Ammon's horn (tissue), 1 donor: ENCODE measurements at regions not wholly inside any gene's neighbourhood (a gene's known extent, or its start where the extent isn't known, plus 50 kb on each side); places are given as distances from the start of the nearest gene placed in this dataset.

Experiments used
- DNase-seq: peaks from one replicate; pipeline ENCODE4 v3.0.0-alpha.2; 2016; ENCODE audit warnings: low spot score

DNA sequence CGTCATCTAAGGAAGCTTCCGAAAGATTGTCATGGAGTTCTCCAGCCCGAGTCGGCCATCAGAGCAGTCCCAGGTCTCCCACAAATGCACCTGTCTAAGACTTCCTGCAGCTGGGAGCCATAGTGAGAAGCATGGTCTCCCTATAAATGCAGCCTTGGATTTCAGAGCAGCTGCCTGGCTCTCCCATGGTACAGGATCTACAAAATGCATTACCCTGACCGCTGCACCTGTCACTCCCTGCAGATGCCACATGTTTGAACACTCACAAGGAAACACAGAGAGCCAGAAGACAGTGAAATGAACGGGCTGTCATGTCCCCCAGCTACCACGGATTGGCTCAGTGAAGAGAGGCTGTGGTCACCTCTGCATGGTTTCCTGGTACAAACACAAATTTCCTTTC is 702.7 kb downstream of the MED13L start:
- DNase-seq, result no peak

GRCh38 chr12:115572440-115572839 is 705.1 kb downstream of the MED13L start:
- DNase-seq, result peak; percentile 41

- DNase-seq, result no peak
These were observed 706.0 kb downstream of the MED13L start for GRCh38 chr12:115571446-115571845.

- DNase-seq, result no peak
These were observed 706.5 kb downstream of the MED13L start for GRCh38 chr12:115571027-115571426.

- no peak for DNase-seq
These were observed 707.3 kb downstream of the MED13L start for GRCh38 chr12:115570069-115570777.

- DNase-seq, result peak; percentile 67
These were observed 708.0 kb downstream of the MED13L start for GRCh38 chr12:115569345-115570068.

GRCh38 chr12:115558281-115558680 is 719.2 kb downstream of the MED13L start:
- no peak for DNase-seq

- DNase-seq, result no peak
These were observed 723.9 kb downstream of the MED13L start for GRCh38 chr12:115553622-115554021.

DNA sequence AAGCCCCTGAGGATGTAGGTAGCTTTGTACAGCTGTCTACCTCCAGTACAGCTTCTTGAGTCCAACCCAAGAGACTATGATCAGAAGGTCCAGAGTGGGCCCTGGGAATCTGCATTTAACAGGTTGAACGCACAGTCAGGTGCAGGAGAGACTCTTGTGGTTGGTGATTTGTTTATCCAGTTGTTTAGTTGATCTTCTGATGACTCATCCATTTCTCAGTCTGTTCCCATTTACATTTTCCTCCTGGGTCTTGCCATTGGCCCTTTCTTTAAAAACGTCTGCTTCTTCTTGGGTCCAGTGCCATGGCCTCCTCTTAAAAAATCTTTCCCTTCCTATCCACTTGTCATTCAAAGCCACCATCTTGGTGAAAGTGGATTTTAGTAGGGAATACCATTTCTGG is 734.2 kb downstream of the MED13L start:
- DNase-seq, result no peak

GRCh38 chr12:115542656-115543055 is 734.8 kb downstream of the MED13L start:
- DNase-seq, result no peak

GRCh38 chr12:115541891-115542421 is 735.5 kb downstream of the MED13L start:
- DNase-seq, result no peak

DNA sequence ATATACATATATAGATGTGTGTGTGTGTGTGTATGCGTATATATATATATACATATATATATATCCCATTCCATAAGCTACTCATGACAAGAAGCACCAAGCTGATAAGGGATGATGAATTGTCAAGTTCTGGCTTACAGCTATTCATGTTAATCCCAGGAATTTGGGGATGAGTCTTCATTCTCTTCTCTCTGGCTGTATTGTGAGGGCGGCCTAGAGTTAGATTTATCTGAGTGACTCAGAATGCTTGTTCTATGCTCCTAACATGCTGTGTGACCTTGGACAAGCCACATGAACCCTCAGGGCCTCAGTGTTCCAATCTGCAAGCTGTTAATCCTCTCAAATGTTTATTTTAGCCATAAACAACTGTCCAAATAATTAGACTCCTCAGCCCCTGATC is 749.0 kb downstream of the MED13L start:
- DNase-seq, result no peak

GRCh38 chr12:115521771-115522409 is 755.6 kb downstream of the MED13L start:
- no peak for DNase-seq

GRCh38 chr12:115519887-115520286 is 757.6 kb downstream of the MED13L start:
- DNase-seq, result no peak

DNA sequence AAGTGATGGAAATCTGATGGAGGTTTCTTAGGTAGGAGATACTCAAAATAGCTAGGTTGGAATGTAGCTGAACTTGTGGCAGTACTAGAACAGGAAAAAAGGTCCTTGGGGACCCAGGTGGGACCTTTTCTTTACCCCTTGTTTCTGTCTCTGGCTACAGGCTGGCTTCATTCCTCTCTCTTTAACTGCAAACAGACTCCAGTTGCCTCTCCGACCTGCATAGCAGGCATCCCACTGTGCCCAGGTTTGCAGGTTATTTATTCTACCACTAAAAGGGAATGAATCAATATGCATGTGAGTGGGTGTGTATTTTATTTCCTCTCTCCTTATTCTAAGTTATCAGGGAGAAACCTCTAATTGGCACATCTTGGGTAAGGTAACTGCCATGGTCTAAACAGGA is 758.1 kb downstream of the MED13L start:
- DNase-seq, result no peak

DNA sequence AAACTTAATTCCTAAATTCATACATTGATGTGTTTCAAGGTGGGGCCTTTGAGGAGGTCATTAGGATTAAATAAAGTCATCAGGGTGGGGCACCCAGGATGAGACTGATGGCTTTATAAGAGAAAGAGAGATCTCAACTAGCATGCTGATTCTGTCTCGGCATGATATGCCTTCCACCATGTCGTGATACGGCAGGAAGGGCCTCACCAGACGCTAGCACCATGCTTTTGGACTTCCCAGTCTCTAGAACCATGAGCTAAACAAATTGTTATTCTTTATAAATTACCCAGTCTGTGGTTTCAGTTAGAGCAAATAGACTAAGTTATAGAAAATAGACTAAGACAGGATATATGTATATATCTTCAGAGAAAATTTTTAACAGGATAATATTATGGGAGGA is 759.6 kb downstream of the MED13L start:
- DNase-seq, result no peak

DNA sequence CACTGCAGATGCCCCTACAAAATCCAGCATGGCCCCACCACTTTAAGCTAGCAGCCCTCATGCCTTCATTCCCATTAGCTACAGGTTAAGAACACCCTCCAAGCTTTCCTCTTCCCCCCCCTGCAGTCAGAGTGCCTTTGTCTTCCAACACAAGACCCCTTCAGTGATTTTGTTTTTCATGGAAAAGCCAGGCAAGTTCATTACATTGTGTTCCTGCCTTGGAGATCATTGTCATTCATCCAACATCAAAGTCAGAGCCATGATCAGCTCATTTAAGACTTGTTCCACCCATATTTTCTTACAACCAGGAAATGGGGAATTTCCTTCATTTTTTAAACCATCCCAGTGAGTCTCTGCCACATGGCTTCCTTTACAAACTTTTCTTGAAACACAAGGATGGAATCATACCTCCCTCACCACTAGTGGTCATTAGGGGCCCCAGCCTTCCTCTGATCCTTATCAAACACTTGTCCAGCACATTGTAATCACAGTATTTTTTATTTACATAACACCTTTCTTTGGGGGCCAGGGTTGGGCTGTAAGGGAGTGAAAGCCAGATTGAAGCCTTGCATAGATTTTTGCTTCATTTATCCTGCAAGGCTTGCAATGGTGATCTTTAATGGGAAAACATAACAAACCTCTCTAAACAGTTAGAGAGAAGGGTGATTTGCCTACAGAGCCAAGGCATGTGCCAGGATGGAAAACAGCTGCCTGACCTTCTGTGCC is 765.3 kb downstream of the MED13L start:
- DNase-seq, result no peak

DNA sequence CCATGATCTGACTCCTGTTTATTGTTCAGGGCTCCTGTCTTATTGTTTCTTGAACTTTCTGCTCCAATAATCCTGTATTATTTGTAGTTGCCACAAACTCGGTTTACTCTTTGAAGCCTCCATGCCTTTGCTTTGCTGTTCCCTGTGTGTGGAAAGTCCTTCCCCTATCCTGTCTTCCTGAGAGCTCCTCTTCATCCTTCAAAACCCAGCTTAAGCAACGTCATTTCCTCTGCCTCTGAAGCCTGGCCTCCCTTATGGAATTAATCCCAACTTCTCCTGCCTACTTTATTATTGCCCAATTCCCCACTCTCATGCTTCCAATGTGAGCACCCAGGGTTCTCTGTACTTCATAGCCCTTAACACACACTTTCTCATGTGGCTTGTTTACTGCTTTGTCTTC is 766.2 kb downstream of the MED13L start:
- DNase-seq, result no peak

GRCh38 chr12:115508990-115509389 is 768.5 kb downstream of the MED13L start:
- no peak for DNase-seq

GRCh38 chr12:115507951-115508722 is 769.4 kb downstream of the MED13L start:
- peak; percentile 82 for DNase-seq

- DNase-seq, result no peak
These were observed 770.0 kb downstream of the MED13L start for GRCh38 chr12:115507560-115507889.
